GM10266 (cell line): ENCODE measurements at regions not wholly inside any gene's neighbourhood (a gene's known extent, or its start where the extent isn't known, plus 50 kb on each side); places are given as distances from the start of the nearest gene placed in this dataset.

Experiments
- DNase-seq: peaks from one replicate; pipeline ENCODE4 v3.0.0; 2012; ENCODE audit errors: extremely low spot score
- TF ChIP-seq, protein P1 (sequence below): IDR thresholded peaks from 2 replicates; pipeline ENCODE4 v1.5.1; 2012; ENCODE audit warnings: mild to moderate bottlenecking, low read depth; ENCODE audit not compliant: control insufficient read depth, insufficient read depth; ENCODE audit errors: missing control alignments

DNA sequence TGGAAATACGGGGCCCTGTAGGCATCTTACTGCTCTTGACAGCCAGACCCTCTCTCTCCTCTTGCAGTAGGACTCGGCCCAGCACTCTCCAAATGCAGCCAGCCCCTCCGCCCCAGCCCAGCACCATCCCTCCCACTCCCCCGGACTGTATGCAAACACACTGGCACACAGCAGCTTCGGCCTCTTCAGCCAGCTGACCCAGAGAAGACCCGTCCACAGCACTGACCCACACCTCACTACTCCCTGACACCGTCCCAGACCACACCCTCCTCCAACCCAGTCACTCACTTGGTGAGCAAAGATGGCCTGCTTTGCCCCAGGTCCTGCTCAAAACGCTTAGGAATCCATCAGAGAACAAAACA is 164.6 kb downstream of the IGLL1 start:
- DNase-seq, result no peak
- TF ChIP-seq, protein P1, sequence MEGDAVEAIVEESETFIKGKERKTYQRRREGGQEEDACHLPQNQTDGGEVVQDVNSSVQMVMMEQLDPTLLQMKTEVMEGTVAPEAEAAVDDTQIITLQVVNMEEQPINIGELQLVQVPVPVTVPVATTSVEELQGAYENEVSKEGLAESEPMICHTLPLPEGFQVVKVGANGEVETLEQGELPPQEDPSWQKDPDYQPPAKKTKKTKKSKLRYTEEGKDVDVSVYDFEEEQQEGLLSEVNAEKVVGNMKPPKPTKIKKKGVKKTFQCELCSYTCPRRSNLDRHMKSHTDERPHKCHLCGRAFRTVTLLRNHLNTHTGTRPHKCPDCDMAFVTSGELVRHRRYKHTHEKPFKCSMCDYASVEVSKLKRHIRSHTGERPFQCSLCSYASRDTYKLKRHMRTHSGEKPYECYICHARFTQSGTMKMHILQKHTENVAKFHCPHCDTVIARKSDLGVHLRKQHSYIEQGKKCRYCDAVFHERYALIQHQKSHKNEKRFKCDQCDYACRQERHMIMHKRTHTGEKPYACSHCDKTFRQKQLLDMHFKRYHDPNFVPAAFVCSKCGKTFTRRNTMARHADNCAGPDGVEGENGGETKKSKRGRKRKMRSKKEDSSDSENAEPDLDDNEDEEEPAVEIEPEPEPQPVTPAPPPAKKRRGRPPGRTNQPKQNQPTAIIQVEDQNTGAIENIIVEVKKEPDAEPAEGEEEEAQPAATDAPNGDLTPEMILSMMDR, result no peak

DNA sequence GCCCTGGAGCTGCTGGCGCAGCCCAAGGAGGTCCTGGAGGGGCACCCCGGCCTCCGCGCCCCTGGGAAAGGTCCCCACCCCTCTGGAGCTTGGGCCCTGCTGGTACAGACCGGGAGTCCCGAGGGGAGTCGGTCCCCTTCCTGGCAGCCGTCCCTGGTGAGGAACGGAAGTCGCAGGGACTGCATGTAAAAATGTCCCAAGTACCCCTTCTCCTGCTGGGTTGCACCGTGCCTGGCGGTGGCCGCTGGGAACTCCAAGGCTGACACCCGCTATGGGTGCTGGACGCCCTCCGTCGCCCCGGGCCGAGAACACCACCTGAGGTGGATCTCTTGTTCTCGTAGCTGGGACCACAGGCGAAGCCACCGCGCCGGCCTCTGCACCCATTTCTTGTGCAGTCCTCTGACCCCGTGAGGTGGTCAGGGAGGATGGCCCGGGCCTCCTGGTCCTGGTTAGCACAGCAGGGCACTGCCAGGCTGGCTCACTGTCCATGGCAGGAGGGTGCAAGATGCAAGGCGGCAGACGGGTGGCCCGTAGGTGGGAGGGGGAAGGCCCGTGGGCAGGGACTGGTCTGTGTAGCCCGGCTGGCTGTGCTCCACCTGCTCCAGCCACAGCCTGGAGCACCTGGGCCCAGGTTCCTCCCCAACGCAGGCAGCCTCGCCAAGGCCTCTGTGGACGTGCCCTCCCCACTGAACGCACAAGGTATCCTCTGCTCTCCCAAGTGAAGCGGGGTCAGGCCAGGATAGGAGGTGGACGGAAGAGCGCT is 165.2 kb downstream of the IGLL1 start:
- no peak for DNase-seq
- TF ChIP-seq, protein P1, result no peak

DNA sequence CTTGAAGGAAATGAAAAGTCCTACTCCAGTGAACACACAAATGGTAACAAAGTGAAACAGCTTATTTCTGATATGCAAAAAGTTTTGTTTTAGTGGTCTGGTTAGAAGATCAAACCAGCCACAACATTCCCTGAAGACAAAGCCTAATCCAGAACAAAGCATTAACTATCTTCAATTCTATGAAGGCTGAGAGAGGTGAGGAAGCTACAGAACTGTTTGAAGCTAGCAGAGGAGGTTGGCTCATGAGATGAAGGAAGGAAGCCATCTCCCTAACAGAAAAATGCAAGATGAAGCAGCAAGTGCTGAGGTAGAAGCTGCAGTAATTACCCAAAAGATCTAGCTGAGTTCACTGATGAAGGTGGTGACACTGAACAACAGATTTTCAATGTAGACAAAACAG is 168.4 kb downstream of the IGLL1 start:
- TF ChIP-seq, protein P1, result no peak
- DNase-seq, result no peak

- no peak for DNase-seq
- TF ChIP-seq, protein P1, result no peak
Observed at GRCh38 chr22:23410411-23410810, 169.7 kb downstream of the IGLL1 start.

DNA sequence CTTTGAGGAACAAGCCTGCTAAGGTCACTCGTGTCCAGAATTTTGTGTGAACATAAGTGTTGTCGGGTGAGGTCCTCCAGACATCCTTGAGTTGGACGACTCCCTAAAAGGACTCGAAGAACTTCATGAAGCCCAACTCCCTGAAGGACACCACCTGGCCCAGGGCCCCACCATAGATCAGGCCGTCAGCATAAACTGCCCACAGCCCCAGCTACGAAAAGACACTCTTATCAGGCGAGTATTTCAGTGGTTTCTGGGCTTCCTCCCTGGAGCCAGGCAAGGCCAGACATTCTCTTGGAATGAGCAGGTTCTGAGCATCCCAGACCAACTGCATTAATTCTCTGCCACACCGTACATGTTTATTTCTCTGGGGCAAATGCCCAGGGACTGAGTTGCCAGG is 170.1 kb downstream of the IGLL1 start:
- TF ChIP-seq, protein P1, result no peak
- no peak for DNase-seq

- TF ChIP-seq, protein P1, result no peak
- DNase-seq, result no peak
Observed at GRCh38 chr22:23408321-23408720, 171.8 kb downstream of the IGLL1 start.

GRCh38 chr22:23405366-23405851 is 174.7 kb downstream of the IGLL1 start:
- DNase-seq, result no peak
- TF ChIP-seq, protein P1, result no peak
